Upper lobe of left lung (tissue), 4 donors: ENCODE measurements at regions not wholly inside any gene's neighbourhood (a gene's known extent, or its start where the extent isn't known, plus 50 kb on each side); places are given as distances from the start of the nearest gene placed in this dataset.

Experiments
- CTCF ChIP-seq, 6 experiments: fragments of 450-650 bp in 4 of 6; fragments of 200-600 bp in 2 of 6; sonication (generic) in 2 of 6; IDR thresholded peaks; one replicate each; pipeline ENCODE4 v1.5.1; 2016 to 2019; ENCODE audit warnings: antibody characterized with exemption in 6 of 6
- EP300 ChIP-seq, 4 donors: sonication (generic); formaldehyde crosslinking; IDR thresholded peaks; one replicate each; pipeline ENCODE4 v1.5.1; 2017; ENCODE audit warnings: antibody characterized with exemption in 4 of 4, control low read depth in 2 of 4
- POLR2A ChIP-seq, 4 donors: fragments of 450-650 bp; IDR thresholded peaks; one replicate each; pipeline ENCODE4 v1.5.1; 2016 to 2017; ENCODE audit warnings: antibody characterized with exemption in 4 of 4, mild to moderate bottlenecking in 2 of 4
- POLR2AphosphoS5 ChIP-seq, 2 donors: sonication (generic); formaldehyde crosslinking; IDR thresholded peaks; one replicate each; pipeline ENCODE4 v1.5.1; 2017; ENCODE audit warnings: antibody characterized with exemption in 2 of 2

DNA sequence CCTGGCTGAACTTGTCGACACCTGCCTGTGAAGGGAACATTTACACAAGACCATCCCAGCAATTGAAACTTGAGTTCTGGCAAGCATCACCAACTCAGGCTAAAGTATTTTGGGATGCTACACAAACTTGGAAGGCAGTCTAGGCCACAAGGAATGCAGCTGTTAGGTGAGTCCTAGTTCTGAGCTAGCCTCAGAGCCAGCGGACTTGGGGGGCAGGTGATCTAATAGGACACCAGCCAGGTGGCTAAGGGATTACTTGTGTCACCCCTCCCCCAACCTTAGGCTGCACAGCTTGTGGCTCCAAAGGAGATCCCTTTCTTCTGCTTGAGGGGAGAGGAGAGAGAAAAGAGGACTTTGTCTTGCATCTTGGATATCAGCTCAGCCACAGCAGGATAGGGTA is 62.3 kb upstream of the DKK2 start:
- TF ChIP-seq CTCF (IDR thresholded peaks at IDR 0.05) (no peak), POLR2A (IDR thresholded peaks at IDR 0.05) (no peak), EP300 (IDR thresholded peaks at IDR 0.05) (no peak), POLR2AphosphoS5 (IDR thresholded peaks at IDR 0.05) (no peak)
